ENCODE measurements at regions not wholly inside any gene's neighbourhood (a gene's known extent, or its start where the extent isn't known, plus 50 kb on each side); places are given as distances from the start of the nearest gene placed in this dataset.

- no peak overlapping the region for H3K4me3 ChIP-seq
- peak in 2 of 8 experiments; percentile 61 to 81 for ATAC-seq (replicated peaks in 6 of 8)
- WGBS, 10 experiments: 7 to 100% (median 57%) methylated on average over 1 to 5 of the region's 6 CpGs; no CpG with 5 or more reads in 1 of the 10 experiments
- in situ Hi-C loops (cut with MboI; ENCODE audit: low pct_unique_long_range_greater_than_20kb in 2 of 9, low sequenced_read_pairs in 9 of 9, unreplicated experiment in 9 of 9): no loop called here
- H3K27ac ChIP-seq: no peak overlapping the region
- no peaks in the 10 kb centered on the region for H3K4me1 ChIP-seq (replicated peaks in 1 of 2)
Measured at GRCh38 chr16:65176603-65177002, 54.7 kb upstream of the CDH11 start.

GRCh38 chr16:65172356-65172755 lies 50.5 kb upstream of the CDH11 start:
- peak in 3 of 8 experiments; percentile 35 to 65 (median 52) for ATAC-seq (replicated peaks in 6 of 8)
- H3K4me1 ChIP-seq (replicated peaks in 1 of 2): no peaks in the 10 kb centered on the region
- H3K4me3 ChIP-seq: no peak overlapping the region
- 0 to 100% (median 73%) methylated on average over 1 to 2 of the region's 2 CpGs for WGBS, 10 experiments
- no peak overlapping the region for H3K27ac ChIP-seq
- in situ Hi-C loops (cut with MboI; ENCODE audit: low pct_unique_long_range_greater_than_20kb in 2 of 9, low sequenced_read_pairs in 9 of 9, unreplicated experiment in 9 of 9): no loop called here
